Frontal cortex (tissue), 3 donors: ENCODE measurements at regions not wholly inside any gene's neighbourhood (a gene's known extent, or its start where the extent isn't known, plus 50 kb on each side); places are given as distances from the start of the nearest gene placed in this dataset.
"Not testable (repeated sequence)": the region's sequence is repeated elsewhere in the genome, so short reads cannot be mapped to it uniquely, and the experiment has no call there.

Experiments
- DNase-seq, 2 donors: peaks; one replicate each; pipeline ENCODE4 v3.0.0; 2012; ENCODE audit warnings: low spot score in 2 of 2
- FAIRE-seq: peaks from 2 replicates; lab custom pipeline; 2012; peaks lifted over from hg19 to GRCh38; lab: Jason Lieb, UNC
- donor health status: control.
- donor health status: control.
- donor health status: control.

DNA sequence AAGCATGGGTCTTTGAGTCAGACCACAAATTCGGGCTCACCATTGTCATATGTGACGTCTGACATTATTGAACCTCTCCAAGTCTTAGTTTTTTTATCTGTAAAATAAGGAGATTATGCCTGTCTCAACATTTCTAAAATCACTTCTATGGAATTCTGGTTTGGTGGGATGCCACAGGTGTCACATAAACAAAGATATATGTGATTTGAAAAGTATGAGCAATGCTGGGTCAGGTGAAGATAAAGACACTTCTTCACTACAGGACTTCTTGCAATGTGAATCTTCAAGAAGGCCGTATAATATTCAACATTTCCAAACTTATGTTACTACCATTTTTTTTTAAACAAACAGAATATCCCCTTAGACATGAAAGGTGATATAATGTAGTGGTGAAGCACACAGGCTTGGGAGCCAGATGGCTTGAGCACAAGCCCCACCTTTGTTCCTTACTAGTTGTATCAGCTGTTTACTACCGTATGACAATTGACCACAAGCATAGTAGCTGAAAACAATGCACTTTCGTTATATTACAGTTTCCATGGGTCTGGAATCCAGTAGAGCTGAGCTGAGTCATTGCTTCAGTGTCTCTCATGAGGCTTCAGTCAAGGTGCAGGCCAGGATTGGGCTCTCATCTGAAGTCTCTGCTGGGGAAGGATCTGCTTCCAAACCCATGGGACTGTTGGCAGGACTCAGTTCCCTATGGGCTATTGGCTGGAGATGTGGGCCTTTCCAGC is 87.7 kb downstream of the UTP18 start:
- FAIRE-seq (no peak), DNase-seq (no peak)

DNA sequence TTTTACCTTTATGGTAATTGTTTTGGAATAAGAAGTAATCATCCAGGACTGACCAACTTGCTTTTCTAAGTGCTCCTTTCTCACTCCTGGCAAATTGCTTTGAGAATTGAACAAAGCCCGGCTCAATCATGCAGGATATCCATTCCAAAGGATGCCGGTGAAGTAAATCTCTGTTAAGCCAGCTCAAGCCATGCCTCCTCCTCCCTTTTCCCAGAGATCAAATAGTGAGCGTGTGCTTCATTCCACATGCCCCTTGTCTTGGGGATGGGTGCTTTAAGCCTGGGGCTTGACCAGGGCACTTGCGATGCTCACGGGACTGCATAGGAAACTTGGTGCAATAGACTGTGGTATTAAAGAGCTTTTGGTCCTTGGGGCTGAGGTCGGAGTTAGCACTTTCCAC is 90.7 kb downstream of the UTP18 start:
- FAIRE-seq (no peak), DNase-seq (no peak)

DNA sequence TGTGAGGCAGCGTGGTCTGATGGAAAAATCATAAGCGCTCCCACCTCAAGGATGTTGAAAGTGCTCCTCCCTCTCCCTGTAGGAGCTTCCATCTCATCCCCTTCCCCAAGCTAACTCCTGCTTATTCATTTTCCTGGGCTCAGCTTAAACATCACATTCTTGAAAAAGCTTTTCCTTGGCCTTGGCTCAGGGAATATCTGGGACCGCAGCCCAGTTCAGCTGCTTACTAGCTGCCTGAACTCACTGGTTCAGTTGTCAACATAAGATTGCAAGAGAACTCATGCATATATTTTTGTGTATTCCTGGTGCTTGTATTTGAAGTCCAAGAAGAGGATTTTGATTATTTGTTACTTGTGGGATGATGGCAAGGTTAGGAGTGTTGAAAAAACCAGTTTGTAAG is 91.5 kb downstream of the UTP18 start:
- peak in 1 of 2 donors; percentile 32 for DNase-seq
- FAIRE-seq, result no peak

GRCh38 chr17:51352798-51353197 is 92.5 kb downstream of the UTP18 start:
- FAIRE-seq, result no peak
- no peak for DNase-seq

DNA sequence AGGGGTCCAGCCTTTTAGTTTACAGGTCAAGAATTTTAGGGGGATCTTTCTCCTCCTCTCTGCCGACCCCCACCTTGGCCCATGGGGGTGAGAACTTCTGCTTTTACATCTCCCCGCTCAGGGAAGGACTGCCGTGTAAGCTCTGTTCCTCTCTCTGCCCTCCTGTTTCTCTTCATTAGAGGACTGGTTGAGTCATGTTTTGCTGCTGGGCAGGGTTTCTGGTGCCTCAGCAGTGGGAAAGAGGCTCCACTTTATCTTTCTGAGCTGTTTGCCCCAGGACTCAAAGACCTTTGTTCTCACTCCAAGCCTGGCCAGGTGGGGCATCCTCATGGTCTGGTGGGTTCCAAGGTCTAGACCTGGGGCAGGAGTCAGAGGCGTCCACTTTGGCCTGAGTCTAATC is 93.0 kb downstream of the UTP18 start:
- FAIRE-seq, result no peak
- no peak for DNase-seq

DNA sequence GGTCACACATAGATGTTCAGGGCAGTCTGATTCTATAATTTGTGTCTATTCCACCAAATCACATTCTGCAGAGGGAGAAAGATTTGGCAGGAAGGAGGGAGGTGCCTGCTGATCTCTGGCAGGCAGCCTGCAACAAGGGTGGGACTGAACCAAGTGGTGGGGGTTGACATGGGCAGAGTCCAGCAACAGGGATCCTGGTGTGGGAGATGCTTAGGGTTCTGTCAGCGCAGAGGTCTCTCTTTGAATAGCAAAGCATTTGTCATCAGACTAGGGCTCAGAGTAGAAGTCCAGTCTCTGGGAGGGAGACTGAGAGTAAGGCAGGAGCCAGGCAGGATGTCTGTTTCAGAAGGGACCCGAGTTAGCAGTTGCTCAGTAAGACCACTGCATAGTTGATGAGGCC is 94.6 kb downstream of the UTP18 start:
- DNase-seq (no peak), FAIRE-seq (no peak)

DNA sequence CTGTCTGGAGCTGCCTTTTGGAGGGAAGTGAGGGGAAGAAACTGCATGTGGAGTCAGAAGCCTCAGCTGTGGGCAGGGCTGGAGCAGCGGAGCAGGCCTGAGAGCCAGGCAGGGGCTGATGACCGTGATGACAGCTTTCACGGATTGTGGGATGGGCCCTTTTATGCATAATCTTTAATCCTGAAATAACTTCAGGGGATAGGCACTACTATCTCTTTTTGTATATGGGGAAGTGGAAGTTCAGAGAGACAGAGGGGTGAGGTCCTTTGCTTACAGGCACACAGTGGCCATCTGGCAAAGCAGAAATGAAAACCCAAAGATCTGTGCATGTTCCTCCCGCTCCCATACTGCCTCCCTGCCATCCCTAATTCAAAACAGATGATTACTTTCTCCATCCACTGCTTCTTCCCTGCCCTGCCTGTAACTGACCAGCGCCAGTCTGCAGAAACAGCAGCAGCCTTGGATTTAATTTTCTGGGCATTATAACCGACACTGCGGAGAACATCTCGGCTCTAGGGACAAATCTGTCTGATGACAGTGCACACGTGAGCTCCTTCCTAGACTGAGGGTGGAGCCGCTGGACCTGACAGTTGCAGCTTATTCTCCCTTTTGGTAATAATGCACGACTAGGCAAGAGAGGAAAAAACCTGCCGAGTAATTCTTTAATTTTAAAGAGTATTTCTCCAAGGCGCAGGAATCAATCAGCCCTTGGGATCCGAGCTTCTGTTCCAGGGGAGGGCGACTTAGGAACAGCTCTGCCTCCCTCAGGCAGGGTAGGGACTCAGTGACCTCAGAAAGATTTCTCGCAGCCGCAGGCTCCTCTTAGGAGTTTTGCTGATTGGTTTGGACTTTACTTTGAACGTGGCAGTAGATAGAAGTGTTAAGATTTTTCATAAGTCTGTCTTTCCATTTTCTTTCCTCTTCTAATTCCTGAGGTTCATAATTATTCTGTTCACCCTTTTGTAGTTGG is 95.4 kb downstream of the UTP18 start:
- DNase-seq (no peak), FAIRE-seq (no peak)

GRCh38 chr17:51359055-51359454 is 98.7 kb downstream of the UTP18 start:
- no peak for FAIRE-seq

GRCh38 chr17:51362811-51363585 is 102.7 kb downstream of the UTP18 start:
- DNase-seq, result no peak

More at GRCh38 chr17:51359055-51359454, 98.7 kb downstream of the UTP18 start:
- DNase-seq, result no peak

DNA sequence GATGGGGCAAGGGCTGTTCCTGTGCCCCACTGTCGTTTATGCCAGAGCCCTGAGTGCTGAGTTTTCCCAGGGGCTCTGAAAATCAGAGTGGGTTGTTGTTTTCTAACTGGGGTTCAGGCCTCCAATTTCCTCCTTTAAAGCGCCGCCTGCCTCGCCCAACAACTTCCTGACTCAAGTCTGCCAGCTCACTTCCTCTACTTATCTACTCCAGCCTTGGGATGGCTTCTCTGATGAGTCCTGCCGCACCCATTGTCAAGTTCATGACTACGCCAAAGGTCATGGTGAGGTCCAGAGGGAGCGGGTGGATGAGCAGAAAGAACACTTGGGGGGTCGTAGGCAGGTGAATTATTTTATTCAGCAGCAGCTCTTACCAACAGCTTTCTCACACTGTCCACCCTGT is 104.7 kb downstream of the UTP18 start:
- FAIRE-seq, result no peak

More at GRCh38 chr17:51362811-51363585, 102.7 kb downstream of the UTP18 start:
- no peak for FAIRE-seq

GRCh38 chr17:51366866-51367265 is 106.5 kb downstream of the UTP18 start:
- DNase-seq, result no peak
- FAIRE-seq, result no peak

More for the DNA sequence above, 104.7 kb downstream of the UTP18 start:
- DNase-seq, result no peak

- FAIRE-seq, DNase-seq: not testable (repeated sequence)
Observed at GRCh38 chr17:51367836-51368235, 107.5 kb downstream of the UTP18 start.

DNA sequence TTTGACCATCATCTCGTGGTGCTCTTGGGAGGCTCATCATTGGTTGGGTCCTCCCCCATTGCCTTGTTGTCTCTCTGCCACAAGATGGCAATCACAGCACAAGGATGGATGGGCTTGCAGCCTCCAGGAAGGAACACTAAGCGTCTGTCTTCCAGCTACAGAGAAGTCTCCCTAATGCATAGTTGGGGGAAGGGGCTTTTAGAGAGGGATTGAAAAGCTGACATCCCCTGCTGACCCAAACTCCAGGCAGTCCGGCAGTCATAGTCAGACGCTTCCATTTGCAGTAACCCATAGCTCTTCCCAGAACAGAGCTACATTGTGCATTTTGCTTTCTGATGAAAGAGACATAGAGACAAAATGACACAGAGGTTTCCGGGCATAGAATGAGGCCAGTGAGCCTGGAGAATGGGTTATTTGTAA is 111.4 kb downstream of the UTP18 start:
- FAIRE-seq (peak; percentile 90), DNase-seq (peak; percentile 47 to 73)

DNA sequence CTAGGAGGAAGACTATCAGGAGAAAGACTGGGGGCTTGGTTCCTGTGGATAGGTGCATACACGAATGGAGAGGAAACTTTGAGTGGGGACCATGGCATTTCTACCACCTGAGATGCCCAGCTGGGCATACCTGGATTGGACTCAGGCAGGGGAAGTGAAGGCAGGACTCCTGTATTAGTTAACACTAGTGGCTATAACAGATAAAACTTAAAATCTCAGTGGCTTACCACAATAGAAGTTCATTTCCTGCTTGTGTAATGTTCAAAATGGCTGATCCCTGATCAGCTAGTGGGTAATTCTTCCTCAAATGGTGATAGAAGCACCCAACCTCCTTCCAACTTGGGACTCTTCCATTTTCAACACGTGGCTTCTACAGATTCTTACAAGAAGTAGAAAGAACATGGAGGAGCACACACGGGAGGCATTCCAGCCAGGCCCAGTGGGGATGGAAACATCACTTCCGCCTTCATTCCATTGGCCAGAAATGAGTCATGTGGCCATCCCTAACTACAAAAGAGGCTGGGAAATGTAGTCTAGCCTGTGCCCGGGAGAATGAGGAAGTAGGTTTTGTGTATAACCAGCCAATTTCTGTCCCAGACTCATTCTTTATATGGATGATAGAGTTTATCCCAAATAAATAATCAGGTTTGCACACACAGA is 112.1 kb downstream of the UTP18 start:
- FAIRE-seq (peak; percentile 54), DNase-seq (peak; percentile 34 to 47)

GRCh38 chr17:51373489-51374152 is 113.3 kb downstream of the UTP18 start:
- FAIRE-seq (no peak), DNase-seq (no peak)

DNA sequence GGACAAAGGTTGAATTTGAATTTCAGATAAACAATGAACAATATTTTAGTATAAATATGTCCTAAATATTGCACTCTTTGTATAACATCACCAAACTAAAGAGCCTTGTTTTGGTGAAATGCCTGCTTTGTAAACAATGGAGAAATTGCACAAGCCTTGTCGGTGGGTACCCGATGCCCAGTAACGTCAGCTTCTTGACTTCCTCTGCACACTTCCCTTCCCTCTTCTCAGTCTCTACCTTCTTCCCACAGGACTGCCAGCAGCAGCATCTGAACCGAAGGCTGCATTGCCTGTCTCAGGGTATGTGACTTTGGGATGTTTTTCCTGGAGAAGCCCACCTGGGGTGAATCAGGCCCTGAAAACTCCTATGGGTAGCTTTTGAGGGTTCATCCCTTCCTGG is 113.9 kb downstream of the UTP18 start:
- no peak for FAIRE-seq
- DNase-seq, result no peak

DNA sequence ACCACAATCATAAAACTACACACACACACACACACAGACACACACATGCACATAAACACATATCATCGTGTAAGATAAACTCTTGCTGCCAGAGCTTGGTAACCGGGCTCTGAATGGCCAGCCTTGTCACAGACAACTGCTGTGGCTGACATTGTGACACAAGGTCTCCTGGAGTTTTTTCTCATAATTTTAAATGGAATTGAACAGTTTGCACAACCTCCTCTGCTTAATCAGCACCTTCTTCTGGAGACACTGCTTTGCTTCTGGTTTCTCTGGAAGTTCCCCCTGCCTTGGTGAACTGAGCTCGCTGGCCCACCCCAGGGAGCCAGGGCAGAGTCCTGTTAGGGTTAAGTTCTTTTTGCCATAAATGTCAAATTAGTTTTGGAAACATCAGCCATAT is 115.4 kb downstream of the UTP18 start:
- DNase-seq (no peak), FAIRE-seq (no peak)

- FAIRE-seq, result no peak
- DNase-seq, result no peak
Observed at GRCh38 chr17:51376739-51377138, 116.4 kb downstream of the UTP18 start.

DNA sequence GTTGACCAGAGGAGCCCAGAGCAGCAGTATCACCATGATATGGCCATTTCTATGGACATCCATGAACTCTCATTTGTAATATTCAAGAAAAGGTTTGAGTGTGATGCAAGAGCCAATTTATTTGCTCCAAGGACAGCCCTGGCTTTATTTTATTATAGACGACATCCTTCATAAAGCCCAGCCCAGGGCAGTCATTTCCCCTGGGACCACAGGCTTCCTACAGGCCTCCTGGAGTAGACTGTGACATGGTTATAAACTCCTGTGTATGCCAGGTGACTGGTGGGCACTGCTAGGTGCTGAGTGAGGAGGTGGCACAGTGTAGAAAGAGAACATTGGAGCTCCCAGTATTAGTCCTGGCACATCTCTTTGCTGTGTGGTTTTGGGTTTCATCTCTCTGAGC is 120.9 kb downstream of the UTP18 start:
- DNase-seq (no peak), FAIRE-seq (no peak)
